Vagina (tissue), 2 donors: ENCODE measurements at regions not wholly inside any gene's neighbourhood (a gene's known extent, or its start where the extent isn't known, plus 50 kb on each side); places are given as distances from the start of the nearest gene placed in this dataset.

ENCODE experiments used
- CTCF ChIP-seq, 3 experiments: fragments of 450-650 bp in 2 of 3; fragments of 200-600 bp in 1 of 3; sonication (generic) in 1 of 3; IDR thresholded peaks; one replicate each; pipeline ENCODE4 v1.5.1; 2017 to 2019; ENCODE audit warnings: antibody characterized with exemption in 3 of 3, mild to moderate bottlenecking in 2 of 3, moderate library complexity in 2 of 3
- POLR2AphosphoS5 ChIP-seq, 2 donors: sonication (generic); formaldehyde crosslinking; IDR thresholded peaks; one replicate each; pipeline ENCODE4 v1.9.0; 2017; ENCODE audit warnings: antibody characterized with exemption in 2 of 2, mild to moderate bottlenecking in 2 of 2, low read depth in 1 of 2; ENCODE audit not compliant: insufficient read depth in 1 of 2

GRCh38 chr11:86740628-86741483 lies 59.5 kb upstream of the PRSS23 start:
- TF ChIP-seq POLR2AphosphoS5 (IDR thresholded peaks at IDR 0.05; ENCODE audit: insufficient read depth in 1 of 2, low read depth in 1 of 2) (peak; percentile 31 to 88), CTCF (IDR thresholded peaks at IDR 0.05) (no peak)
